GM12865 (cell line): ENCODE measurements at regions not wholly inside any gene's neighbourhood (a gene's known extent, or its start where the extent isn't known, plus 50 kb on each side); places are given as distances from the start of the nearest gene placed in this dataset.

Experiments
- DNase-seq: peaks from one replicate; pipeline ENCODE4 v3.0.0; 2010; ENCODE audit warnings: low read depth
- H3K4me3 ChIP-seq: 2 replicates; pipeline ENCODE4 v1.5.1; 2011; ENCODE audit warnings: mild to moderate bottlenecking, low read depth, low read length, control low read depth
- CTCF ChIP-seq: IDR thresholded peaks from 2 replicates; pipeline ENCODE4 v1.5.1; 2011; ENCODE audit warnings: low read length, control low read depth, low read depth, inconsistent platforms; ENCODE audit not compliant: insufficient read depth; ENCODE audit errors: missing control alignments

GRCh38 chr15:66907826-66908743, 157.3 kb upstream of the SMAD3 start:
- peak; percentile 49 for DNase-seq
- TF ChIP-seq CTCF = no peak
- H3K4me3 ChIP-seq = no peak overlapping the region

- H3K4me3 ChIP-seq = no peak overlapping the region
- TF ChIP-seq CTCF = no peak
- no peak for DNase-seq
Observed at GRCh38 chr15:66908744-66909095, 156.7 kb upstream of the SMAD3 start.

DNA sequence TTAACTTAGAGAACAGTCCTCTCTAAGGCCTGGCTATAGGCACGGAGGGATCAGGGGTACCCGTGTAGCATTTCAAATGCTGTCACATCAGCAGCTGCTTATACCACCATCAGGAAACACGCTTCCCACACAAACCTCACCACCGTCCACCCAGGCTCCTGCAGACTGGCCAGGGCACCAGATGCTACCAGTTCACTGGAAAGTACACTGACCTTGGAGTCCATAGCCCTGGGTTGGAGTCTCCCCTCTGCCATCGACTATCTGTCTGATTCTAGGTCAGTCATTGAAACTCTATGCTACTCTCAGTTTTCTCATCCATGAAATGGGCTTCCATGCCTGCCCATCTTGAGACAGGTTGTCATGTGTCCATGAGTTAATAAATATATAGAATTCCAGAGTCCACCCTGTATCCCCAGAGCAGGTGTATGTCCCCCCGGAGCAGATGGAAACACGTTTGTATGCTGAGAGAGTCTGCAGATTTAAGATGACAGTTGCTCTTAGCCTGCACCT, 156.0 kb upstream of the SMAD3 start:
- no peak for DNase-seq
- TF ChIP-seq CTCF = no peak
- no peak overlapping the region for H3K4me3 ChIP-seq

- no peak for DNase-seq
- TF ChIP-seq CTCF = no peak
Observed at GRCh38 chr15:66911131-66911700, 154.2 kb upstream of the SMAD3 start.

GRCh38 chr15:66912001-66912400, 153.4 kb upstream of the SMAD3 start:
- TF ChIP-seq CTCF = no peak
- no peak overlapping the region for H3K4me3 ChIP-seq
- peak; percentile 13 for DNase-seq

More at GRCh38 chr15:66911131-66911700, 154.2 kb upstream of the SMAD3 start:
- no peak overlapping the region for H3K4me3 ChIP-seq

- no peak overlapping the region for H3K4me3 ChIP-seq
- DNase-seq = no peak
- no peak for TF ChIP-seq CTCF
Observed at GRCh38 chr15:66912441-66912840, 153.0 kb upstream of the SMAD3 start.
